ENCODE measurements at regions not wholly inside any gene's neighbourhood (a gene's known extent, or its start where the extent isn't known, plus 50 kb on each side); places are given as distances from the start of the nearest gene placed in this dataset.

- Mint-ChIP-seq H3K4me1 (peaks cover 51% of the 10 kb centered on the region), H3K27ac (peak overlapping the region in 1 of 2 donors; percentile 4), H3K27me3 (no peaks in the 10 kb centered on the region), H3K4me3 (peak overlapping the region in 1 of 2 donors; percentile 29), H3K9me3 (peaks cover 0 to 8% of the 10 kb centered on the region in 2 donors)
- ATAC-seq (peak; percentile 85), DNase-seq (peak in 1 of 2 donors; percentile 21)
These were observed 148.4 kb upstream of the USP9Y start for GRCh38 chrY:12552471-12553283.

GRCh38 chrY:12553909-12554308 lies 147.1 kb upstream of the USP9Y start:
- ATAC-seq (peak; percentile 36), DNase-seq (no peak)
- H3K4me1 Mint-ChIP-seq, result peaks cover 60% of the 10 kb centered on the region
- H3K4me3 Mint-ChIP-seq, result no peak overlapping the region
- H3K27me3 Mint-ChIP-seq, result no peaks in the 10 kb centered on the region
- H3K27ac Mint-ChIP-seq, result no peak overlapping the region
- H3K9me3 Mint-ChIP-seq, result peaks cover 2 to 16% of the 10 kb centered on the region in 2 donors

- ATAC-seq (no peak), DNase-seq (no peak)
- peaks cover 71% of the 10 kb centered on the region for H3K4me1 Mint-ChIP-seq
These were observed 146.0 kb upstream of the USP9Y start for GRCh38 chrY:12555005-12555404.

GRCh38 chrY:12559007-12559406 lies 142.0 kb upstream of the USP9Y start:
- DNase-seq (no peak), ATAC-seq (peak; percentile 43)
- Mint-ChIP-seq H3K9me3 (peaks cover 43 to 46% of the 10 kb centered on the region in 2 donors), H3K4me3 (peak overlapping the region; percentile 59 to 66), H3K27ac (peak overlapping the region; percentile 57 to 69), H3K27me3 (no peaks in the 10 kb centered on the region), H3K4me1 (peaks cover 49% of the 10 kb centered on the region)

More at GRCh38 chrY:12555005-12555404, 146.0 kb upstream of the USP9Y start:
- H3K4me3 Mint-ChIP-seq, result no peak overlapping the region
- H3K27ac Mint-ChIP-seq, result peak overlapping the region in 1 of 2 donors; percentile 56
- no peaks in the 10 kb centered on the region for H3K27me3 Mint-ChIP-seq
- peaks cover 13 to 23% of the 10 kb centered on the region in 2 donors for H3K9me3 Mint-ChIP-seq

GRCh38 chrY:12576278-12576677 lies 124.8 kb upstream of the USP9Y start:
- Mint-ChIP-seq H3K9me3 (peaks cover 9 to 14% of the 10 kb centered on the region in 2 donors), H3K4me1 (no peaks in the 10 kb centered on the region), H3K27ac (no peak overlapping the region), H3K4me3 (no peak overlapping the region), H3K27me3 (no peaks in the 10 kb centered on the region)
- no peak for DNase-seq
- no peak for ATAC-seq

GRCh38 chrY:12593532-12594216 lies 107.4 kb upstream of the USP9Y start:
- DNase-seq, result peak; percentile 30 to 47
- ATAC-seq, result peak; percentile 87
- Mint-ChIP-seq H3K4me3 (peak overlapping the region in 1 of 2 donors; percentile 60), H3K27me3 (no peaks in the 10 kb centered on the region), H3K27ac (peak overlapping the region; percentile 84 to 96), H3K4me1 (peaks cover 33% of the 10 kb centered on the region), H3K9me3 (peaks cover 52% of the 10 kb centered on the region in 2 donors)

GRCh38 chrY:12598783-12599182 lies 102.2 kb upstream of the USP9Y start:
- Mint-ChIP-seq H3K27me3 (no peaks in the 10 kb centered on the region), H3K9me3 (peaks cover 66 to 70% of the 10 kb centered on the region in 2 donors), H3K27ac (peak overlapping the region in 1 of 2 donors; percentile 86), H3K4me3 (no peak overlapping the region), H3K4me1 (peaks cover 25% of the 10 kb centered on the region)
- DNase-seq (no peak), ATAC-seq (no peak)

- peak overlapping the region in 1 of 2 donors; percentile 27 for H3K27ac Mint-ChIP-seq
These were observed 95.6 kb upstream of the USP9Y start for GRCh38 chrY:12605426-12605825.

GRCh38 chrY:12610861-12611260 lies 90.2 kb upstream of the USP9Y start:
- DNase-seq (no peak), ATAC-seq (no peak)
- H3K27me3 Mint-ChIP-seq, result no peaks in the 10 kb centered on the region
- no peaks in the 10 kb centered on the region for H3K4me1 Mint-ChIP-seq
- no peak overlapping the region for H3K27ac Mint-ChIP-seq
- H3K9me3 Mint-ChIP-seq, result peaks cover 11 to 23% of the 10 kb centered on the region in 2 donors
- H3K4me3 Mint-ChIP-seq, result no peak overlapping the region

More at GRCh38 chrY:12605426-12605825, 95.6 kb upstream of the USP9Y start:
- H3K4me3 Mint-ChIP-seq, result no peak overlapping the region
- H3K27me3 Mint-ChIP-seq, result no peaks in the 10 kb centered on the region
- DNase-seq (no peak), ATAC-seq (no peak)
- H3K9me3 Mint-ChIP-seq, result peaks cover 16 to 19% of the 10 kb centered on the region in 2 donors
- no peaks in the 10 kb centered on the region for H3K4me1 Mint-ChIP-seq

- no peak overlapping the region for H3K4me3 Mint-ChIP-seq
- peaks cover 11 to 23% of the 10 kb centered on the region in 2 donors for H3K9me3 Mint-ChIP-seq
- DNase-seq (no peak), ATAC-seq (no peak)
- no peaks in the 10 kb centered on the region for H3K4me1 Mint-ChIP-seq
- H3K27me3 Mint-ChIP-seq, result no peaks in the 10 kb centered on the region
- no peak overlapping the region for H3K27ac Mint-ChIP-seq
These were observed 85.1 kb upstream of the USP9Y start for GRCh38 chrY:12615733-12616446.

- Mint-ChIP-seq H3K4me1 (peaks cover 8% of the 10 kb centered on the region), H3K27me3 (no peaks in the 10 kb centered on the region), H3K27ac (no peak overlapping the region), H3K9me3 (peaks cover under 1 to 4% of the 10 kb centered on the region in 2 donors), H3K4me3 (no peak overlapping the region)
- ATAC-seq, result peak; percentile 80
- peak in 1 of 2 donors; percentile 15 for DNase-seq
These were observed 79.5 kb upstream of the USP9Y start for GRCh38 chrY:12621454-12622081.

- H3K4me3 Mint-ChIP-seq, result no peak overlapping the region
- peaks cover 17% of the 10 kb centered on the region for H3K4me1 Mint-ChIP-seq
- H3K27ac Mint-ChIP-seq, result no peak overlapping the region
- DNase-seq (no peak), ATAC-seq (no peak)
- peaks cover 8 to 12% of the 10 kb centered on the region in 2 donors for H3K9me3 Mint-ChIP-seq
- no peaks in the 10 kb centered on the region for H3K27me3 Mint-ChIP-seq
These were observed 77.8 kb upstream of the USP9Y start for GRCh38 chrY:12623204-12623603.

- ATAC-seq, result no peak
- no peaks in the 10 kb centered on the region for H3K9me3 Mint-ChIP-seq
- no peaks in the 10 kb centered on the region for H3K27me3 Mint-ChIP-seq
- no peak overlapping the region for H3K4me3 Mint-ChIP-seq
- no peak for DNase-seq
- no peaks in the 10 kb centered on the region for H3K4me1 Mint-ChIP-seq
- H3K27ac Mint-ChIP-seq, result no peak overlapping the region
These were observed 58.0 kb upstream of the USP9Y start for GRCh38 chrY:12642986-12643385.

GRCh38 chrY:12643693-12644348 lies 57.2 kb upstream of the USP9Y start:
- H3K27ac Mint-ChIP-seq, result no peak overlapping the region
- no peaks in the 10 kb centered on the region for H3K4me1 Mint-ChIP-seq
- DNase-seq, result no peak
- no peak overlapping the region for H3K4me3 Mint-ChIP-seq
- H3K9me3 Mint-ChIP-seq, result peaks cover 0 to 4% of the 10 kb centered on the region in 2 donors
- no peaks in the 10 kb centered on the region for H3K27me3 Mint-ChIP-seq
- no peak for ATAC-seq

- H3K9me3 Mint-ChIP-seq, result peaks cover 5 to 7% of the 10 kb centered on the region in 2 donors
- no peak overlapping the region for H3K4me3 Mint-ChIP-seq
- no peaks in the 10 kb centered on the region for H3K27me3 Mint-ChIP-seq
- no peak overlapping the region for H3K27ac Mint-ChIP-seq
- no peaks in the 10 kb centered on the region for H3K4me1 Mint-ChIP-seq
- DNase-seq, result no peak
- ATAC-seq, result no peak
These were observed 49.9 kb upstream of the USP9Y start for GRCh38 chrY:12651095-12651494.
